ENCODE measurements at regions not wholly inside any gene's neighbourhood (a gene's known extent, or its start where the extent isn't known, plus 50 kb on each side); places are given as distances from the start of the nearest gene placed in this dataset.

GRCh38 chr2:71787108-71787415 lies 333.7 kb downstream of the DYSF start:
- Mint-ChIP-seq H3K27me3 (peaks cover 8% of the 10 kb centered on the region), H3K9me3 (no peaks in the 10 kb centered on the region), H3K36me3 (ENCODE audit: low read depth) (no peaks in the 10 kb centered on the region), H3K4me1 (no peaks in the 10 kb centered on the region), H3K27ac (no peak overlapping the region), H3K4me3 (no peak overlapping the region)
- TF ChIP-seq, protein P1, sequence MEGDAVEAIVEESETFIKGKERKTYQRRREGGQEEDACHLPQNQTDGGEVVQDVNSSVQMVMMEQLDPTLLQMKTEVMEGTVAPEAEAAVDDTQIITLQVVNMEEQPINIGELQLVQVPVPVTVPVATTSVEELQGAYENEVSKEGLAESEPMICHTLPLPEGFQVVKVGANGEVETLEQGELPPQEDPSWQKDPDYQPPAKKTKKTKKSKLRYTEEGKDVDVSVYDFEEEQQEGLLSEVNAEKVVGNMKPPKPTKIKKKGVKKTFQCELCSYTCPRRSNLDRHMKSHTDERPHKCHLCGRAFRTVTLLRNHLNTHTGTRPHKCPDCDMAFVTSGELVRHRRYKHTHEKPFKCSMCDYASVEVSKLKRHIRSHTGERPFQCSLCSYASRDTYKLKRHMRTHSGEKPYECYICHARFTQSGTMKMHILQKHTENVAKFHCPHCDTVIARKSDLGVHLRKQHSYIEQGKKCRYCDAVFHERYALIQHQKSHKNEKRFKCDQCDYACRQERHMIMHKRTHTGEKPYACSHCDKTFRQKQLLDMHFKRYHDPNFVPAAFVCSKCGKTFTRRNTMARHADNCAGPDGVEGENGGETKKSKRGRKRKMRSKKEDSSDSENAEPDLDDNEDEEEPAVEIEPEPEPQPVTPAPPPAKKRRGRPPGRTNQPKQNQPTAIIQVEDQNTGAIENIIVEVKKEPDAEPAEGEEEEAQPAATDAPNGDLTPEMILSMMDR (IDR thresholded peaks at IDR 0.05) = no peak
- ATAC-seq (ENCODE audit: low read depth) = no peak
- ChIA-PET CTCF (no interaction called here), POLR2A (no interaction called here)
- intact Hi-C loops (cut with micrococcal nuclease) = no loop called here
- no peak for DNase-seq

DNA sequence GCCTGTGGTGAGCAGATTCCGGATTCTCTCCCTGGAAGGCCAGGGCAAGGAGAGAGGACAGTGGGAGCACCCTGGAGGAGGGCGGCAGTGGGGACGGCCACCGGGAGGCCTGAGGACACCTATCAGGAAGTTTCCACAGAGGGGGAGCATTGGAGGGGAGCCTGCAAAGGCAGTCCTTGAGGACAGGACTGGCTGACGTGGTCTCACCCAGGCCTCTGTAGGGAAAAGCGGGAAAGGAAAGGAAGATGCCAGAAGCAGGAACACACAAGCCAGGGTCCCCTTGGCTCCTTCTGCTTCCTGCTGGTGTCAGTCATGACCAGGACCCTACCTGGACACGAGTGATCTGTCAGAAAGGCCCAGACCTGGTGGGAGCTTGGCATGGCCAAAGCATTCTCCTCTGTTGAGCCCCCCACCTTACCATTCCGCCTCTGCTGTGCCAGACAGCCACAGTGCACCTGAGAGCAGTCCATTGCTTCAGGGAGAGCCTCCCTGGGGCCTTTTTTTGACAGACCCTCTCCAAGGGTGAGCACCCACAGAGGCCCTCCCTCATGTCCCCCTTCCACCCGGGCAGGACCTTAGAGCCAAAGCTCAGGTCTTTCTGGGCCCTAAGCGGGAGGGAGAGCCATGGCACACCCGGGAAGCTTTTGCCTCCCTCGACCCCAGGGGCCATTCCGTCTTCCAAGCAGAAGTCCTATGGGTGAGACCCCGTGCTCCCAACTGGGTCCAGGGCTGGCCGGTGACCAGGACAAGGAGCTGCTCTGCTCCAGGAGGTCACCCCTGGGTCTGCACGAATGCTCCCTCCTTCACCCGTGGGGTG lies 333.1 kb downstream of the DYSF start:
- ChIA-PET CTCF (no interaction called here), POLR2A (no interaction called here)
- ATAC-seq (ENCODE audit: low read depth) = no peak
- no peak overlapping the region for H3K4me3 Mint-ChIP-seq
- DNase-seq = no peak
- no peak overlapping the region for H3K27ac Mint-ChIP-seq
- no peaks in the 10 kb centered on the region for H3K36me3 Mint-ChIP-seq (ENCODE audit: low read depth)
- peaks cover 8% of the 10 kb centered on the region for H3K27me3 Mint-ChIP-seq
- intact Hi-C loops (cut with micrococcal nuclease) = no loop called here
- H3K9me3 Mint-ChIP-seq = no peaks in the 10 kb centered on the region
- H3K4me1 Mint-ChIP-seq = no peaks in the 10 kb centered on the region
- TF ChIP-seq, protein P1 (IDR thresholded peaks at IDR 0.05) = no peak

GRCh38 chr2:71785516-71785981 lies 332.2 kb downstream of the DYSF start:
- ATAC-seq (ENCODE audit: low read depth) (no peak), DNase-seq (no peak)
- TF ChIP-seq, protein P1 (IDR thresholded peaks at IDR 0.05) = no peak
- Mint-ChIP-seq H3K27ac (no peak overlapping the region), H3K36me3 (ENCODE audit: low read depth) (no peaks in the 10 kb centered on the region), H3K4me3 (no peak overlapping the region), H3K4me1 (no peaks in the 10 kb centered on the region), H3K27me3 (peaks cover 5% of the 10 kb centered on the region), H3K9me3 (no peaks in the 10 kb centered on the region)
- intact Hi-C loops (cut with micrococcal nuclease) = no loop called here
- POLR2A ChIA-PET = no interaction called here
- CTCF ChIA-PET = no interaction called here

DNA sequence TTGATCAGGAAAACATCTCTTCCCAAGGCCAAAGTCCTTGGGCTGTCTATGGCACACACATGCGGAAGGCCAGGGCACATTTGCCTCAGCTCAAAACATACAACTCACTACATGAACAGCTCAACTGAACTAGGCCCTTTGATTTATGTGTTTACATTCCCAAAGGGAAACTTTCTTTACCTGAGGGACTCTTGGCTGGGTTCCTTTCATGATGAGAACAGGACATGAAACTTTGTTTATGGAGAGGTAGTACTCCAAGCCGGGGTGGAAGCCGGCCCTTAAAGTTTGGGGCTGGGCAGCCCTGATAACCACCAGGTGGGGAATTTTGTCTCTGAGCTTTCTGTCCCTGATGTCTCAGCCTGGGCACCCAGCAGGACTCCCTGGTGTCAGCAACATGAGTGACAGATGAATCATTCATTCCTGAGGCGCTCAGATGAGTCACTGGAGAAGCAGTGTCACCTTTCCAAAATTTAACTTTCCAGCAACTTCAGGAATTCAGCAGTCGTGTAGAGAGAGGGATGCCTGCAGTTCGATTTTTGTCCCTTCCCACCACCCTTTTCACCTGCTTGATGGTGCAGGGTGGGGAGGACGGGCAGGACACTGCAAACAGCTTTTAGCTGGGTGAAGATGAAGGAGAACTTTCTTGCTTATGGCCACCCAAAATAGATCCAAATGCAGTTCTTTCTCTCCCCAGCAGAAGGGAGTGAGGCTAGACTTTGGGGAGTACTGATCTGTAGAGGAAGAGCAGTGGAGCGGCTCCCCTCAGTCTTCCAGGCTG lies 331.6 kb downstream of the DYSF start:
- no peak for ATAC-seq (ENCODE audit: low read depth)
- no peak overlapping the region for H3K27ac Mint-ChIP-seq
- H3K4me1 Mint-ChIP-seq = no peaks in the 10 kb centered on the region
- ChIA-PET CTCF (no interaction called here), POLR2A (no interaction called here)
- DNase-seq = no peak
- intact Hi-C loops (cut with micrococcal nuclease) = no loop called here
- no peaks in the 10 kb centered on the region for H3K9me3 Mint-ChIP-seq
- no peaks in the 10 kb centered on the region for H3K36me3 Mint-ChIP-seq (ENCODE audit: low read depth)
- TF ChIP-seq, protein P1 (IDR thresholded peaks at IDR 0.05) = no peak
- H3K27me3 Mint-ChIP-seq = peaks cover 5% of the 10 kb centered on the region
- H3K4me3 Mint-ChIP-seq = no peak overlapping the region

DNA sequence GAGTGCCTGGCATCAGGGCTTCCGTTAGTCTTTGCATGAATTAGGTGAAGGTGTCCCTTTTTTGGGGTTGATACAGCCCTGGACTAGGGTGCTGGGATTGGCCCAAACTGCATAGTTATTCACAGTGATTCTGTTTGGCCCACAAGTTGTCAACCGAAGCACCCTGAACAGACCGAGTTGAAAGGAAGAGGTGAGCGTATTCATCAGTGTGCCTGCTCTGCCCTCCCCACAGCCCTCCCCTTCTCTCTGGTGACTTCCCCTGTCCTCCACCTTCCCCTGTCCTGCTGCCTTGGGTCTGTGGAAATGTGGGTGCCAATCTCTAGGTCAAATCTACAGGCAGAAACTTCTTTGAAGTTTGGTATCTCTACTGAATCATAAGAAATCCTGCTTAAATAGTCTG lies 330.5 kb downstream of the DYSF start:
- TF ChIP-seq, protein P1 (IDR thresholded peaks at IDR 0.05) = no peak
- ATAC-seq (ENCODE audit: low read depth) (no peak), DNase-seq (no peak)
- Mint-ChIP-seq H3K4me1 (no peaks in the 10 kb centered on the region), H3K27me3 (peaks cover 5% of the 10 kb centered on the region), H3K27ac (no peak overlapping the region), H3K36me3 (ENCODE audit: low read depth) (no peaks in the 10 kb centered on the region), H3K4me3 (no peak overlapping the region), H3K9me3 (no peaks in the 10 kb centered on the region)
- POLR2A ChIA-PET = no interaction called here
- intact Hi-C loops (cut with micrococcal nuclease) = no loop called here
- CTCF ChIA-PET = no interaction called here

All from activated B cell treated with CpG ODN at 0.5 μM for 24 hours (primary cell).